ENCODE measurements at regions not wholly inside any gene's neighbourhood (a gene's known extent, or its start where the extent isn't known, plus 50 kb on each side); places are given as distances from the start of the nearest gene placed in this dataset.
"Not testable (repeated sequence)": the region's sequence is repeated elsewhere in the genome, so short reads cannot be mapped to it uniquely, and the experiment has no call there.

- DNase-seq (ENCODE audit: low read depth): not testable (repeated sequence)
Observed at GRCh38 chr4:9505341-9505740, 61.1 kb downstream of the DEFB131A start.

DNA sequence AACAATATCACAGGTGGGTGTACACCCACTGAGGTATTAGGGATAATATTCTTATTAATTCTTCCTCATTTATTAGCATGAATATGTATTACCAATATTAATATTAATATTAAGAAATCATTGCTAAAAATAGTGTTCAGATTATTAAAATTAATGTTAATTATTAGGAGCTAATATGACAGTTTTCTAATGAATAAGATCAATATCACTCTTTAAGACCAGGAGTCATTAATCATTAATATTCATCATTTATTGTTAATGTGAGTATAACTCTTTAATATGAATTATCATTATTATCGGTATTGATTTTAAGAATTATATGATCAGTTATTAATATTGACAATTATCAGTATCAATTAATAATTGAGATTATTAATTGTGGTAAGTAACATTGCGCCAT lies 62.5 kb downstream of the DEFB131A start:
- not testable (repeated sequence) for DNase-seq (ENCODE audit: low read depth)

DNA sequence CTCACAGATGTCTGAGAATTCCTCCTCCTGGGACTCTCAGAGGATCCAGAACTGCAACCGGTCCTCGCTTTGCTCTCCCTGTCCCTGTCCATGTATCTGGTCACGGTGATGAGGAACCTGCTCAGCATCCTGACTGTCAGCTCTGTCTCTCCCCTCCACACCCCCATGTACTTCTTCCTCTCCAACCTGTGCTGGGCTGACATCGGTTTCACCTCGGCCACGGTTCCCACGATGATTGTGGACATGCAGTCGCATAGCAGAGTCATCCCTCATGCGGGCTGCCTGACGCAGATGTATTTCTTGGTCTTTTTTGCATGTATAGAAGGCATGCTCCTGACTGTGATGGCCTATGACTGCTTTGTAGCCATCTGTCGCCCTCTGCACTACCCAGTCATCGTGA lies 68.7 kb downstream of the DEFB131A start:
- not testable (repeated sequence) for DNase-seq (ENCODE audit: low read depth)

DNA sequence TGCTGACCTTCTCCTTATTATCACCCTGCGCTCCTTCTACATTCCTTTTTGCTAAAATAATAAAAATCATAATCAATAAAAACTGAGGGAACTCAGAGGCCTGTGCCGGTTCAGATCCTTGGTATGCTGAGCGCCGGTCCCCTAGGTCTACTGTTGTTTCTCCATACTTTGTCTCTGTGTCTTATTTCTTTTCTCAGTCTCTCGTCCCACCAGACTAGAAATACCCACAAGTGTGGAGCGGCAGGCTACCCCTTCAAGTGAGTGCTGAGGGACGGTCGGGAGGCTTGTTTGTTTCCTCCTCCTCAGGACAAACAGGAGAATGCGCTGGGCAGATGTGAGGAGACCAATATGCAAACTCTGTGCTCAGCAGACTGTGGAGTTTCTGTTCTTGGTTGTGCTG lies 75.4 kb downstream of the DEFB131A start:
- not testable (repeated sequence) for DNase-seq (ENCODE audit: low read depth)

GRCh38 chr4:9522903-9523302 lies 78.7 kb downstream of the DEFB131A start:
- not testable (repeated sequence) for DNase-seq (ENCODE audit: low read depth)

DNA sequence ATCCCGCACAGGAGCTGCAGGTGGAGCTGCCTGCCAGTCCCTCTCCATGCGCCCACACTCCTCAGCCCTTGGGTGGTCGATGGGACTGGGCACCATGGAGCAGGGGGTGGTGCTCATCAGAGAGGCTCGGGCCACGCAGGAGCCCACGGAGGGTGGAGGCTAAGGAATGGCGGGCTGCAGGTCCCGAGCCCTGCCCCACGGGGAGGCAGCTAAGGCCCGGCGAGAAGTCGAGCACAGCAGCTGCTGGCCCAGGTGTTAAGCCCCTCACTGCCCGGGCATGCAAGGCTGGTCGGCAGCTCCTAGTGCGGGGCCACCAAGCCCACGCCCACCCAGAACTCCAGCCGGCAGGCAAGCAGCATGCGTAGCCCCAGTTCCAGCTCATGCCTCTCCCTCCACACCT lies 80.2 kb downstream of the DEFB131A start:
- not testable (repeated sequence) for DNase-seq (ENCODE audit: low read depth)

DNA sequence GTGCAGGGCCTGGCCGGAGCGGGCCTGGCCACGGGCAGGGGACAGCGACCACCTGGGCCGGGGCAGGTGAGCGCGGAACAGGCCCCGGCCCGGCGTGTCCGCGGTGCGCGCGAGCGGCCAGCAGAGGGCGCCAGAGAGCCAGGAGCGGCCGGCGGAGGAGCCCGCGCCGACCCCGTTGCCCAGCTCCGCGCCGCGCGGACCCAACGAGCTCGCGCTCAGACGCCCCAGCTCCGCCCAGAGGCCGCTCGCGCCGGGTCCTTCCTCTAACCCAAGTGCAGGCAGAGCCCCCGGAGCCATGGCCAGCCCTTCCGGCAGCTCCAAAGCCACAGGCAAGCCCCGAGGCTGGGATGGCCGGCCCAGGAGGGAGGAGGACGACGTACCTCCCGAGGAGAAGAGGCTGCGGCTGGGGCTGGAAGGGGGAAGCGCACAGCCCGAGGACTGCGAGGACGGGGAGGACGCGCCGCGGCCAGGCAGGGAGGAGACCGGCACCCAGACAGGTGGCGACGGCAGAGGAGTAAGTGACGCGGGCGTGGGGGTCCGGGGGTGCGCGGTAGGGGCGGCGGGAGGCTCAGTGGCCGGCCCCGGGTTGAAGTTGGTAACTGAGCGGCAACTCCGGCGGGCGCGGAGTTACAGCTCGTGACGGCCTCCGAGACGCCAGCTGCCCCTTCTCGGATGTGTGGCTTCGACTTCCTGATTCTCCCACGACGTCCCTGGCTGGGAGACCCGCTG lies 88.1 kb downstream of the DEFB131A start:
- peak; percentile 58 for DNase-seq (ENCODE audit: low read depth)

- DNase-seq (ENCODE audit: low read depth): not testable (repeated sequence)
Observed at GRCh38 chr4:9532863-9533192, 88.6 kb downstream of the DEFB131A start.

DNA sequence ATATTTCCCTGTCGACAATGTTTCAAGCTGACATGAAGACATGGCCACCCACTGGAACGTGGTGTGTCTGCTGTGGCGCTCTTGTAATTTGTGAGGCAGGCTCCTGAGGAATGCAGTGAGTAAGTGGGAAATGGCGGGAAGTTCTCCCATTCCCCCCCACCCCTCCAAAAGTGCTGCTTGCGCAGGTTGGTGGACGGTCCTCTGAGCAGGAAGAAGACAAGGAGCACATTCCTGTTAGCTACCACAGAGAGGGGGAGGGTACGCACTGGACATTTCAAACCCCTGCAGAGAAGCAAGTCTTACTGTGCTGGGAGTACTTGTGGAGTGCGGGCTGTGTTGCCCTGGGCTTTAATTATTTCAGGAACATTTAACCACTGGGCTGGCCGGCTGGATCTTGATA lies 92.9 kb downstream of the DEFB131A start:
- DNase-seq (ENCODE audit: low read depth): not testable (repeated sequence)

- DNase-seq (ENCODE audit: low read depth): not testable (repeated sequence)
Observed at GRCh38 chr4:9539939-9540520, 95.8 kb downstream of the DEFB131A start.

DNA sequence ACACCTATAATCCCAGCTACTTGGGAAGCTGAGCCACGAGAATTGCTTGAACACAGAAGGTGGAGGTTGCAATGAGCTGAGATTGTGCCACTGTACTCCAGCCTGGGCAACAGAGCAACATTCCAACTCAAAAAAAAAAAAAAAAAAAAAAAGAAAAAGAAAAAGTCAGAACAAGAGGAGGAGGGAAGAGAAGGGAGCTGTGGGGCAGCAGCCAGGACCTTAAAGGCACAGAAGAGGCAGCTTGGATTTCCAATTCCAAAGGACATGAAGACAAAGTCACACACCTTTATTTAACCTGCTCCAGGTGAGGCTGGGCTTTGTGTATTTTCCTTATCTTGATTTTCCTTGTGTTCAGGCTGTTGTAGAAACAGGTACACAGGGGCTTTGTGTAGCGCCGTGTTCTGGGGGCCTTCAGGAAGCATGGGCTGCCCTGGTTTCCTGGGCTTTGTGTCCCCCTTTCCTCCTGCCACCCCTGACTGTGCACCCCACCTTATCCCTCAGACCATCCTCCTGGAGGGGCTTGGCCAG lies 97.2 kb downstream of the DEFB131A start:
- not testable (repeated sequence) for DNase-seq (ENCODE audit: low read depth)

DNA sequence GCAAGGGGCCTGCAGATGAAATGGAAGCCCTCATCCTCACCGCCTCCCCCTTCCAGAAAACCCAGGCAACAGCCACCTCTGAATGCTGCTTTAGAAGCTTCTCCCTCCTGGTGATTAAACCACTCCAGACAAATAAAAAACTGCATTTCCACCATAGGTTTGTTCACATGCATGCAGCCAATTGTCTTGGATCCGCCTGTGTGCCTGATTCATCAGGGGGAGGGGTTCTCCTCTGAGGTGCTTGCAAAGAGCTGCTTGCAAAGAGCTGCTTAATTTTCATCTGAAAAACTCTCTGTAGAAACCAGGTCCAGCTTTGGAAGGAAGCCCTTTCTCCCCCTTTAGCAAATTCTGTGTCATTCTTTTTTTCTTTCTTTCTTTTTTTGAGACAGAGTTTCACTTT lies 100.6 kb downstream of the DEFB131A start:
- not testable (repeated sequence) for DNase-seq (ENCODE audit: low read depth)

GRCh38 chr4:9547470-9547869 lies 103.3 kb downstream of the DEFB131A start:
- DNase-seq (ENCODE audit: low read depth): not testable (repeated sequence)

DNA sequence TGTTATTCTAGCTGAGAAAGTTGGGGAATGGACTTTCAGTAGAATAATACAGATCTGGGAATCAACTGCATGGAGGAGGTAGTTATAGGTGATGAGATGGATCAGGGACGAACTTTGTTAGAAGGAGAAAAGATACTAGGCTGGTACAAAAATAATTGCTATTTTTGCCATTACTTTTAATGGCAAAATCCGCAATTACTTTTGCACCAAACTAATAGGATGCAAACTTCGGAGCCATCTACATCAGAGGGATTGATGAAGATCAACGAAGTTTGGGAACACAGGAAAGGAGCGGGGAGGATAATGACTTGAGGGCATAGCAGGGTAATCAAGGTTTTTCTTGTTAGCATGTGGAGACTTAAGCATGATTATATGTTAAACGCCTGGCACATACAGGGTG lies 111.9 kb downstream of the DEFB131A start:
- not testable (repeated sequence) for DNase-seq (ENCODE audit: low read depth)

DNA sequence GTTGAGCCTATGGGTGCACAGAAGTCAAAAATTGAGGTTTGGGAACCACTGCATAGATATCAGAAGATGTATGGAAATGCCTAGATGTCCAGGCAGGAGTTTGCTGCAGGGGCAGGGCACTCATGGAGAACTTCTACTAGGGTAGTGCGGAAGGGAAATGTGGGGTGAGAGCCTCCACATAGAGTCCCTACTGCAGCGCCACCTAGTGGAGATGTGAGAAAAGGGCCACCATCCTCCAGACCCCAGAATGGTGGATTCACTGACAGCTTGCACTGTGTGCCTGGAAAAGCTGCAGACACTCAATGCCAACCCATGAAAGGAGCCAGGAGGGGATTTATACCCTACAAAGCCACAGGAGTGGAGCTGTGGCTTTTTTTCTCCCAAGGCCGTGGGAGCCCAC lies 133.7 kb downstream of the DEFB131A start:
- not testable (repeated sequence) for DNase-seq (ENCODE audit: low read depth)

DNA sequence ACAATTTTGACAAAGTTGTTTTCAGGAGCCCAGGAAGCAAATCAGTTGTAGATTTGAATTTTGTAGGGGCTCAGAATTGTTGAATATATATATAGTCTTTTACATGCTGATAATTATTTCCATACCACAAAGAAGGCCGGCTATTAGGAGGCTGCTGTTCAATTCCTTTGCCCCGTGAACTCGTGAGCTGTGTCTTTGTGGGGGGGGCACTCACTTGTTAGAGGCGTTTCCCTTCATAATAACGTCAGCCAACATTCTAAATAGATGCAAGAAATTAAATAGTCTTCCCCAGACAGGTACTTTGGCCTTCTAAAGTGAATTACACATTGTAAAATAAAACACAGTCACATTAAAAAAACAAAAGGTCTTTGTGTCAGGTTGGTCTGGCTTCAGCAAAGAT lies 138.7 kb downstream of the DEFB131A start:
- DNase-seq (ENCODE audit: low read depth): not testable (repeated sequence)

DNA sequence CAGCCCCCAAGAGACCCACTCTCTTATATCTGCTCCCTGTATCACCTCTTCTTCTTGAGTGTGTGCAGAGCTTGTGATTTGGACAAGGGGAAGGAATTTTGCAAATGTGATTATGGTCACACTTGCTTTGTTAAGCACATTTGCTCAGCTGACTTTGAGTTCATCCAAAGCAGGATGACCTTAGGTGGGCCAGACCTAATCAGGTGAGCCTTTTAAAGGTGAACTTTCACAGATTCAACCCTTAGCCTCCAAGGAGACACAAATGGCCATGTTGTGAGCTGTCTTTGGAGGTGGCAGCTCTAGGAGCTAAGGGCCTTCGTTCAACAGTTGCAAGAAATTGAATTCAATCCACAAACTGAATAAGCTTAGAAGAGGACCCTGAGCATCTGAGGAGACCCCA lies 147.8 kb downstream of the DEFB131A start:
- DNase-seq (ENCODE audit: low read depth): no peak

DNA sequence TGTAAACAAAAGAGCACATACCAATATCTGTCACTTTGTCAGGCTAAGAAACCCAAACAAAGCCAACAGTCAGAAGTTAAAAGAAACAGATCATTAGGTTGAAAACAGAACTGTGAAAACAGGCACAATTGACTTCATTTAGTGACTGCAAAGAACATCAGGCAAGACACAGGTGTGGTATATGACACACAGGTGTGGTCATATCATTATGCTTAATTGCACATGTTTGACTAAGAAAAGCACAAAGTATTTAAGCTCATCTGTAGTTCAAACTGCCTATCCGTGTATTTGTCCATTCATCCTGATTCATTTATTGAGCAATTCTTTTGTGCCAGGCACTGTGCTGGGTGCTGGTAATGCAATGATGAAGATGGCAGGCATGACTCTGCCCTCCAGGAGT lies 150.7 kb downstream of the DEFB131A start:
- no peak for DNase-seq (ENCODE audit: low read depth)

GRCh38 chr4:9595531-9595930 lies 151.3 kb downstream of the DEFB131A start:
- not testable (repeated sequence) for DNase-seq (ENCODE audit: low read depth)

GRCh38 chr4:9599266-9599665 lies 155.1 kb downstream of the DEFB131A start:
- DNase-seq (ENCODE audit: low read depth): no peak

GRCh38 chr4:9600246-9600645 lies 156.0 kb downstream of the DEFB131A start:
- DNase-seq (ENCODE audit: low read depth): no peak

- no peak for DNase-seq (ENCODE audit: low read depth)
Observed at GRCh38 chr4:9602389-9602914, 158.2 kb downstream of the DEFB131A start.

Data from activated T-cell treated with anti-CD3 and anti-CD28 coated beads for 24 hours (primary cell).